Spleen (tissue), 7 donors: ENCODE measurements at regions not wholly inside any gene's neighbourhood (a gene's known extent, or its start where the extent isn't known, plus 50 kb on each side); places are given as distances from the start of the nearest gene placed in this dataset.

Experiments used
- CTCF ChIP-seq, 11 experiments: fragments of 200-600 bp in 7 of 11; fragments of 450-650 bp in 4 of 11; sonication (generic) in 4 of 11; IDR thresholded peaks in 8 of 11; conservative IDR thresholded peaks in 3 of 11; 1 replicate in 7 of 11; 2 replicates in 4 of 11; pipeline versions ENCODE4 v1.4.0 to v1.8.0; 2016 to 2021; ENCODE audit warnings: antibody characterized with exemption in 11 of 11, inconsistent platforms in 4 of 11, mild to moderate bottlenecking in 1 of 11
- POLR2A ChIP-seq, 3 donors: fragments of 450-650 bp; IDR thresholded peaks; one replicate each; pipeline ENCODE4 v1.5.1; 2017; ENCODE audit warnings: antibody characterized with exemption in 3 of 3, mild to moderate bottlenecking in 1 of 3
- donor health status: DM: no; HTN: no; CAD: no; lungs with moderate emphysema.
- donor health status: DM: no; HTN: no; CAD: no.
- donor health status: DM: no; HTN: no; CAD: no.

GRCh38 chr9:115985657-115986056 lies 167.9 kb upstream of the PAPPA start:
- TF ChIP-seq CTCF (IDR thresholded peaks at IDR 0.05 in 8 of 11, conservative IDR thresholded peaks at IDR 0.05 in 3 of 11) = no peak
- TF ChIP-seq POLR2A (IDR thresholded peaks at IDR 0.05) = no peak
